HepG2 (cell line): ENCODE measurements at regions not wholly inside any gene's neighbourhood (a gene's known extent, or its start where the extent isn't known, plus 50 kb on each side); places are given as distances from the start of the nearest gene placed in this dataset.

Experiments
- AHR ChIP-seq: IDR thresholded peaks from 2 replicates; pipeline ENCODE4 v1.6.1; 2018; ENCODE audit warnings: missing genetic modification reagents, missing compliant biosample characterization
- ARID2 ChIP-seq: sonication (generic); formaldehyde crosslinking; IDR thresholded peaks from 2 replicates; pipeline ENCODE4 v1.8.1; 2022; ENCODE audit warnings: mild to moderate bottlenecking, missing genetic modification reagents, borderline replicate concordance
- EZH2 ChIP-seq: conservative IDR thresholded peaks from 2 replicates; pipeline ENCODE4 v1.6.1; 2012; ENCODE audit warnings: mild to moderate bottlenecking, low read depth, low read length, moderate library complexity
- HDAC2 ChIP-seq: sonication (generic); formaldehyde crosslinking; IDR thresholded peaks from 2 replicates; pipeline ENCODE4 v1.4.0; 2020; ENCODE audit warnings: missing genetic modification reagents
- MIER2 ChIP-seq: IDR thresholded peaks from 2 replicates; pipeline ENCODE4 v1.6.1; 2016; ENCODE audit warnings: missing biosample characterization, missing genetic modification reagents
- NCOR1 ChIP-seq: fragments of 200-600 bp; sonication (generic); IDR thresholded peaks from 2 replicates; pipeline ENCODE4 v1.7.0; 2017; ENCODE audit warnings: antibody characterized with exemption, low read length, borderline replicate concordance
- NR2F1 ChIP-seq, 2 experiments: fragments of 450-650 bp in 1 of 2; formaldehyde crosslinking in 1 of 2; IDR thresholded peaks; 2 replicates each; pipeline versions ENCODE4 v1.5.0 to v1.6.1; 2016 to 2020; ENCODE audit warnings: mild to moderate bottlenecking in 1 of 2, missing compliant biosample characterization in 1 of 2, missing genetic modification reagents in 1 of 2, moderate library complexity in 1 of 2
- PAXIP1 ChIP-seq: sonication (generic); formaldehyde crosslinking; conservative IDR thresholded peaks from 2 replicates; pipeline ENCODE4 v1.4.0; 2020; ENCODE audit warnings: mild to moderate bottlenecking, missing genetic modification reagents, moderate library complexity
- POLR2AphosphoS2 ChIP-seq: IDR thresholded peaks from 2 replicates; pipeline ENCODE4 v1.6.1; 2011; ENCODE audit warnings: low read depth, low read length, improper control_type of control experiment
- RFXANK ChIP-seq: IDR thresholded peaks from 2 replicates; pipeline ENCODE4 v1.6.1; 2016
- RNF2 ChIP-seq: fragments of 450-650 bp; conservative IDR thresholded peaks from 2 replicates; pipeline ENCODE4 v1.6.1; 2016; ENCODE audit warnings: low read depth
- SAFB2 ChIP-seq: sonication (generic); formaldehyde crosslinking; IDR thresholded peaks from 2 replicates; pipeline ENCODE4 v1.5.1; 2020; ENCODE audit warnings: missing genetic modification reagents, low read depth, mild to moderate bottlenecking, borderline replicate concordance
- SRY ChIP-seq: sonication (generic); formaldehyde crosslinking; IDR thresholded peaks from 2 replicates; pipeline ENCODE4 v1.8.0; 2022; ENCODE audit warnings: mild to moderate bottlenecking, missing genetic modification reagents
- THAP8 ChIP-seq: sonication (generic); formaldehyde crosslinking; IDR thresholded peaks from 2 replicates; pipeline ENCODE4 v1.5.1; 2020; ENCODE audit warnings: missing genetic modification reagents, mild to moderate bottlenecking, borderline replicate concordance
- ZBTB34 ChIP-seq: sonication (generic); formaldehyde crosslinking; IDR thresholded peaks from 2 replicates; pipeline ENCODE4 v1.8.0; 2022; ENCODE audit warnings: mild to moderate bottlenecking, missing genetic modification reagents
- ZNF275 ChIP-seq: sonication (generic); formaldehyde crosslinking; IDR thresholded peaks from 2 replicates; pipeline ENCODE4 v1.8.0; 2022; ENCODE audit warnings: missing genetic modification reagents, mild to moderate bottlenecking, inconsistent platforms, borderline replicate concordance
- ZNF337 ChIP-seq: sonication (generic); formaldehyde crosslinking; IDR thresholded peaks from 2 replicates; pipeline ENCODE4 v1.5.1; 2020; ENCODE audit warnings: missing genetic modification reagents, low read depth, mild to moderate bottlenecking, borderline replicate concordance
- TF ChIP-seq, protein P1 (sequence below): sonication (generic); formaldehyde crosslinking; IDR thresholded peaks from 2 replicates; pipeline ENCODE4 v1.4.0; 2020; ENCODE audit warnings: mild to moderate bottlenecking, low read depth, missing genetic modification reagents
- TF ChIP-seq, protein P2 (sequence below): sonication (generic); formaldehyde crosslinking; IDR thresholded peaks from 2 replicates; pipeline ENCODE4 v1.8.1; 2023; ENCODE audit warnings: mild to moderate bottlenecking, missing genetic modification reagents
- TF ChIP-seq, protein P3 (sequence below): sonication (generic); formaldehyde crosslinking; conservative IDR thresholded peaks from 2 replicates; pipeline ENCODE4 v1.8.0; 2022; ENCODE audit warnings: mild to moderate bottlenecking, moderate library complexity, missing genetic modification reagents

GRCh38 chr3:66655671-66656070, 154.8 kb upstream of the LRIG1 start (continued):
- peak; percentile 39 for TF ChIP-seq PAXIP1 (CRISPR knock-in tag)
- TF ChIP-seq NR2F1 (CRISPR knock-in tag; IDR thresholded peaks at IDR 0.05) = no peak
- TF ChIP-seq, protein P1, sequence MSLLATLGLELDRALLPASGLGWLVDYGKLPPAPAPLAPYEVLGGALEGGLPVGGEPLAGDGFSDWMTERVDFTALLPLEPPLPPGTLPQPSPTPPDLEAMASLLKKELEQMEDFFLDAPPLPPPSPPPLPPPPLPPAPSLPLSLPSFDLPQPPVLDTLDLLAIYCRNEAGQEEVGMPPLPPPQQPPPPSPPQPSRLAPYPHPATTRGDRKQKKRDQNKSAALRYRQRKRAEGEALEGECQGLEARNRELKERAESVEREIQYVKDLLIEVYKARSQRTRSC (CRISPR knock-in tag) = no peak
- TF ChIP-seq SAFB2 = no peak
- no peak for TF ChIP-seq THAP8 (CRISPR knock-in tag)
- TF ChIP-seq NCOR1 = peak; percentile 48; the same call in 1 of the 2 replicates
- no peak for TF ChIP-seq AHR (CRISPR knock-in tag)
- no peak for TF ChIP-seq ZNF337
- no peak for TF ChIP-seq SRY (CRISPR knock-in tag)
- no peak for TF ChIP-seq ARID2 (CRISPR knock-in tag)
- no peak for TF ChIP-seq EZH2
- TF ChIP-seq POLR2AphosphoS2 = no peak
- TF ChIP-seq RFXANK (CRISPR knock-in tag) = no peak
- no peak for TF ChIP-seq ZNF275
- TF ChIP-seq HDAC2 (CRISPR knock-in tag) = 0 out of 2 replicates have a peak, but pooled peaks have one; percentile 17
- TF ChIP-seq ZBTB34 (CRISPR knock-in tag) = 0 out of 2 replicates have a peak, but pooled peaks have one; percentile 28
- peak; percentile 41; the same call in 1 of the 2 replicates for TF ChIP-seq RNF2
- 0 out of 2 replicates have a peak, but pooled peaks have one; percentile 28 for TF ChIP-seq MIER2 (CRISPR knock-in tag)
- TF ChIP-seq, protein P2, sequence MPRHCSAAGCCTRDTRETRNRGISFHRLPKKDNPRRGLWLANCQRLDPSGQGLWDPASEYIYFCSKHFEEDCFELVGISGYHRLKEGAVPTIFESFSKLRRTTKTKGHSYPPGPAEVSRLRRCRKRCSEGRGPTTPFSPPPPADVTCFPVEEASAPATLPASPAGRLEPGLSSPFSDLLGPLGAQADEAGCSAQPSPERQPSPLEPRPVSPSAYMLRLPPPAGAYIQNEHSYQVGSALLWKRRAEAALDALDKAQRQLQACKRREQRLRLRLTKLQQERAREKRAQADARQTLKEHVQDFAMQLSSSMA (CRISPR knock-in tag) = no peak
- TF ChIP-seq, protein P3, sequence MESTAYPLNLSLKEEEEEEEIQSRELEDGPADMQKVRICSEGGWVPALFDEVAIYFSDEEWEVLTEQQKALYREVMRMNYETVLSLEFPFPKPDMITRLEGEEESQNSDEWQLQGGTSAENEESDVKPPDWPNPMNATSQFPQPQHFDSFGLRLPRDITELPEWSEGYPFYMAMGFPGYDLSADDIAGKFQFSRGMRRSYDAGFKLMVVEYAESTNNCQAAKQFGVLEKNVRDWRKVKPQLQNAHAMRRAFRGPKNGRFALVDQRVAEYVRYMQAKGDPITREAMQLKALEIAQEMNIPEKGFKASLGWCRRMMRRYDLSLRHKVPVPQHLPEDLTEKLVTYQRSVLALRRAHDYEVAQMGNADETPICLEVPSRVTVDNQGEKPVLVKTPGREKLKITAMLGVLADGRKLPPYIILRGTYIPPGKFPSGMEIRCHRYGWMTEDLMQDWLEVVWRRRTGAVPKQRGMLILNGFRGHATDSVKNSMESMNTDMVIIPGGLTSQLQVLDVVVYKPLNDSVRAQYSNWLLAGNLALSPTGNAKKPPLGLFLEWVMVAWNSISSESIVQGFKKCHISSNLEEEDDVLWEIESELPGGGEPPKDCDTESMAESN (CRISPR knock-in tag) = no peak
